ENCODE measurements at regions not wholly inside any gene's neighbourhood (a gene's known extent, or its start where the extent isn't known, plus 50 kb on each side); places are given as distances from the start of the nearest gene placed in this dataset.

DNA sequence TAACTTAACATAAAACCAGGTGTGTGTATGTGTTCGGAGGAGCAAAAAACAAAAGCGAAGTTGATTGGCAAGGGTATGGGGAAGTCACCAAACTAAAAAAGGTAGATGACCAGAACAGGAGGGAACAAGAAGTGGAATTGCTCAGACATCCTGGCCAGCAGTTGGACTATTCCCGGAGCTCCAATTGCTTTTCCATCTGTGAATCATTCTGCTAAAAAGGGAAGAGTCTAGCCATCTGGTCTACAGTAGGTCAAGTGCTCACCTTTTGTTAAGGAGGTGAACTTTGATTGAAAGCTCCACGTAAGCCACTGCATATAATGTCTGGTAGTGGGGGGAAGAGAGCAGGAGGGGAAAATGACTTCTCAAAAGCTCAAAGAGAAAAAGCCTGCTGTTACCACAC is 50.0 kb upstream of the BET1 start:
- no peak for DNase-seq
- peaks cover 5% of the 10 kb centered on the region for H3K36me3 Mint-ChIP-seq (ENCODE audit: low read depth)
- TF ChIP-seq, protein P1, sequence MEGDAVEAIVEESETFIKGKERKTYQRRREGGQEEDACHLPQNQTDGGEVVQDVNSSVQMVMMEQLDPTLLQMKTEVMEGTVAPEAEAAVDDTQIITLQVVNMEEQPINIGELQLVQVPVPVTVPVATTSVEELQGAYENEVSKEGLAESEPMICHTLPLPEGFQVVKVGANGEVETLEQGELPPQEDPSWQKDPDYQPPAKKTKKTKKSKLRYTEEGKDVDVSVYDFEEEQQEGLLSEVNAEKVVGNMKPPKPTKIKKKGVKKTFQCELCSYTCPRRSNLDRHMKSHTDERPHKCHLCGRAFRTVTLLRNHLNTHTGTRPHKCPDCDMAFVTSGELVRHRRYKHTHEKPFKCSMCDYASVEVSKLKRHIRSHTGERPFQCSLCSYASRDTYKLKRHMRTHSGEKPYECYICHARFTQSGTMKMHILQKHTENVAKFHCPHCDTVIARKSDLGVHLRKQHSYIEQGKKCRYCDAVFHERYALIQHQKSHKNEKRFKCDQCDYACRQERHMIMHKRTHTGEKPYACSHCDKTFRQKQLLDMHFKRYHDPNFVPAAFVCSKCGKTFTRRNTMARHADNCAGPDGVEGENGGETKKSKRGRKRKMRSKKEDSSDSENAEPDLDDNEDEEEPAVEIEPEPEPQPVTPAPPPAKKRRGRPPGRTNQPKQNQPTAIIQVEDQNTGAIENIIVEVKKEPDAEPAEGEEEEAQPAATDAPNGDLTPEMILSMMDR (IDR thresholded peaks at IDR 0.05) = no peak
- no peaks in the 10 kb centered on the region for H3K9me3 Mint-ChIP-seq
- peaks cover 35% of the 10 kb centered on the region for H3K4me1 Mint-ChIP-seq (ENCODE audit: low read depth)
- peaks cover 2% of the 10 kb centered on the region; the same call in 1 of the 2 replicates for H3K27me3 Mint-ChIP-seq (ENCODE audit: insufficient read depth)
- H3K27ac Mint-ChIP-seq = no peak overlapping the region
- H3K4me3 Mint-ChIP-seq = no peak overlapping the region

DNA sequence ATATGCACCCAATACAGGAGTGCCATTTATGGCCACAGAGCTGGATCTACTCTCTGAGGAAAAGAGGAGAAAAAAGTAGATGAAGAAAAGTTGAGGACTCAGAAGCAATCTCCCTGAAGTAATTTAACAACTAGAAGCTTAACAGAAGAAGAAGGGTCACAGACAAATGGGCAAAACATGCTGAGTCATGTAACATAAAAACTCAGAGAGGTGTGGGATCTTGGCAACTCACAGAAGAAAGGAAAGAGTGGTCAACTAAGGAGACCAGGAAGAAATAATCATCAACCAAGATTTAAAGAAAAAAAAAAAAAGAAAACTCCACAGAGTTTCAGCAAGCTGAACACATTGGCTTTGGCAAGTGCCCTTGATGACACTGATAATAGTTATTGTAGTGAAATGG is 51.8 kb upstream of the BET1 start:
- peak overlapping the region; percentile 52 for H3K27ac Mint-ChIP-seq

DNA sequence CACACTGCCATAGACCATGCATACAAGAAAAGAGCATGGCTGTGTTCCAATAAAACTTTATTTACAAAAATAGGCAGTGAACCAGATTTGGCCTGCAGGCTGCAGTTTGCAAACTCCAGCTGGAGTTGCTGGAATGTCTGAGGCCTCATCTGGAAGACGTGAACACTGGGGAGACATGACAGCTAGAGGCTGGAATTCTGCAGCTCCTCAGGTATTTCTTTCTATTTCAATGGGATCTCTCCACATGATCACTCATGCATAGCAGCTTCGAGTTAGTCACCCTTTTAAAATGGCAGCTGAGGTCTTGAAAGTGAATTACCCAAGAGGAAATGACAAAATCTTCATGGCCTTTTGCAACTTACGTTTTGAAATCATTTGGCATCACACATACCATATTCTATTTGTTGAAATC is 52.6 kb upstream of the BET1 start:
- peaks cover 2% of the 10 kb centered on the region; the same call in 1 of the 2 replicates for H3K27me3 Mint-ChIP-seq (ENCODE audit: insufficient read depth)
- peak; percentile 88 for DNase-seq
- no peaks in the 10 kb centered on the region for H3K9me3 Mint-ChIP-seq
- H3K4me1 Mint-ChIP-seq (ENCODE audit: low read depth) = peaks cover 59% of the 10 kb centered on the region
- H3K4me3 Mint-ChIP-seq = no peak overlapping the region
- TF ChIP-seq, protein P1 (IDR thresholded peaks at IDR 0.05) = no peak
- peak overlapping the region; percentile 79 for H3K27ac Mint-ChIP-seq
- H3K36me3 Mint-ChIP-seq (ENCODE audit: low read depth) = peaks cover 5% of the 10 kb centered on the region

More for the DNA sequence above, 51.8 kb upstream of the BET1 start:
- no peak overlapping the region for H3K4me3 Mint-ChIP-seq
- H3K9me3 Mint-ChIP-seq = no peaks in the 10 kb centered on the region
- H3K27me3 Mint-ChIP-seq (ENCODE audit: insufficient read depth) = peaks cover 2% of the 10 kb centered on the region; the same call in 1 of the 2 replicates
- peaks cover 51% of the 10 kb centered on the region for H3K4me1 Mint-ChIP-seq (ENCODE audit: low read depth)
- peaks cover 5% of the 10 kb centered on the region for H3K36me3 Mint-ChIP-seq (ENCODE audit: low read depth)
- no peak for DNase-seq
- TF ChIP-seq, protein P1 (IDR thresholded peaks at IDR 0.05) = no peak

DNA sequence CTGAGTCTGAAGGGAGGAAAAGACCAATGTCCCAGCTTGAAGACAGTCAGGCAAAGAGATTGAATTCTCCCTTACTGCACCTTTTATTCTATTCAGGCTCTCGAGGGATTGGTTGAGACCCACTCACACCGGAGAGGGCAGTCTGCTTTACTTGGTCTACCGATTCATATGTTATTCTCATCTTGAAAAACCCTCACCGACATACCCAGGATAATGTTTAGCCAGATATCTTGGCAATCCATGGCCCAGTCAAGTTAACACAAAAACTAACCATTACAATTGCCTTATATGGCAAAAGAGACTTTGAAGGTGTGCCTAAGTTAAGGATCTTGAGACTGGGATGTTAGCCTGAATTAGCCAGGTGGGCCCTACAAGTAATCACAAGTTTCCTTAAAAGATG is 53.8 kb upstream of the BET1 start:
- no peaks in the 10 kb centered on the region for H3K9me3 Mint-ChIP-seq
- H3K27ac Mint-ChIP-seq = no peak overlapping the region; the same call in 1 of the 2 replicates
- peaks cover 68% of the 10 kb centered on the region for H3K4me1 Mint-ChIP-seq (ENCODE audit: low read depth)
- peaks cover 2% of the 10 kb centered on the region; the same call in 1 of the 2 replicates for H3K27me3 Mint-ChIP-seq (ENCODE audit: insufficient read depth)
- no peak for DNase-seq
- no peak overlapping the region for H3K4me3 Mint-ChIP-seq
- TF ChIP-seq, protein P1 (IDR thresholded peaks at IDR 0.05) = no peak
- H3K36me3 Mint-ChIP-seq (ENCODE audit: low read depth) = peaks cover 5% of the 10 kb centered on the region

DNA sequence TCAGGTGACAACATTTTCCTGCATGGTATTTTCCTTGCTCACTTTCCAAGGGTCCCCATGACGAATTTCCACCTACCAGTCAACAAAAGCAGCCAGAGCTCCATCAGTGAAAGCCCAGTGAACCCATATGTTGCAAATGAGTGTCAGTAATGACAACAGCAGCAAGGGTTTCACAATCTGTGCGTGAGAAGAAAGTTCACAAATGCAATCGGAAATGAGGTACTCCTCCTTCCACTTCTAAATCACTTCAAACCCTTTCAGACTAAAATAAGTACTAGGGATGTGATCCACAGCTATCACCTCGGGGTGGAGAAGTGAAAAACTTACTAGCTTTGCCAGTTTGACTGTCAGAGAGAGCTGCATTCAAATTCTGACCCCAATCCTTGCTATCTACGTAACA is 55.6 kb upstream of the BET1 start:
- peaks cover 2% of the 10 kb centered on the region; the same call in 1 of the 2 replicates for H3K27me3 Mint-ChIP-seq (ENCODE audit: insufficient read depth)
- H3K27ac Mint-ChIP-seq = peak overlapping the region; percentile 5; the same call in 1 of the 2 replicates
- TF ChIP-seq, protein P1 (IDR thresholded peaks at IDR 0.05) = no peak
- H3K9me3 Mint-ChIP-seq = no peaks in the 10 kb centered on the region
- H3K4me3 Mint-ChIP-seq = no peak overlapping the region
- no peak for DNase-seq
- peaks cover 5% of the 10 kb centered on the region for H3K36me3 Mint-ChIP-seq (ENCODE audit: low read depth)
- H3K4me1 Mint-ChIP-seq (ENCODE audit: low read depth) = peaks cover 78% of the 10 kb centered on the region

DNA sequence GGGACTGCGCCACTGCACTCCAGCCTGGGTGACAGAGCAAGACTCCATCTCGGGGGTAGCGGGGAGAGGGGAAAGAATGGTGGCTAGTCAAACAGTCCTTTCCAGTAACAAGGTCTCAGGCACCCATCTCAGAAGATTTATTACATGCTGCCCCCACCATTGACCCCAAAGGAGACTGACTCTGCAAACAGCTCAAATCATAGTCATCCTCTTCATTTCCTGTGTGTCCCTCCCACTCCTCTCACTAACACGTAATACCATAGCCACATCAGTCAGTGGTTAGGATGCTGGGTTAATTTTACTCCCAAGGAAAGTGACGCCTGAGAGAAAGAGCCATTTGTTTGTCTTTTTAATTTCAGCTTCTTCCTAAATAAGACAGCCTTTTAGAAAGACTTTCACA is 56.6 kb upstream of the BET1 start:
- DNase-seq = peak; percentile 12
- Mint-ChIP-seq H3K4me3 (no peak overlapping the region), H3K27ac (peak overlapping the region; percentile 72), H3K4me1 (ENCODE audit: low read depth) (peaks cover 83% of the 10 kb centered on the region), H3K9me3 (no peaks in the 10 kb centered on the region), H3K36me3 (ENCODE audit: low read depth) (peaks cover 5% of the 10 kb centered on the region), H3K27me3 (ENCODE audit: insufficient read depth) (peaks cover 2% of the 10 kb centered on the region; the same call in 1 of the 2 replicates)
- TF ChIP-seq, protein P1 (IDR thresholded peaks at IDR 0.05) = no peak
